ENCODE measurements at regions not wholly inside any gene's neighbourhood (a gene's known extent, or its start where the extent isn't known, plus 50 kb on each side); places are given as distances from the start of the nearest gene placed in this dataset.

DNA sequence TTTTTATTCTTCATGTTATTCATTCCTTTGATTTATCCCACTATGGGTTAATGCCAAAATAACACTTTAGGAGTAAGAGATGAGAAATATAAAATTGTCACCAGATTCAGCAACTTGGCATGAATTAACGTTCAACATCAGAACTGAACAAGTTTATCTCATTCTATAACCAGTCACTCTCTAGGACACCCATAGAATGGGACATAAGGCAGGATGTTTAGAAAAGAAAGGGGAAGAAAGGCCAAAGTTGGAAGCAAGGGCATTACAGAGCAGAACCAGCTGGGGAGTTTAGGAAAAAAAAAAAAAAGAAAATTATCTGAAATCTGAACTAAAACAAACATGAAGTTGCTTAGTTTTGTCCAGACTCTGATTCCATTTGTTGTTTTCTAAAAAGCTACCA is 211.0 kb downstream of the PMAIP1 start:
- TF ChIP-seq, protein P1, sequence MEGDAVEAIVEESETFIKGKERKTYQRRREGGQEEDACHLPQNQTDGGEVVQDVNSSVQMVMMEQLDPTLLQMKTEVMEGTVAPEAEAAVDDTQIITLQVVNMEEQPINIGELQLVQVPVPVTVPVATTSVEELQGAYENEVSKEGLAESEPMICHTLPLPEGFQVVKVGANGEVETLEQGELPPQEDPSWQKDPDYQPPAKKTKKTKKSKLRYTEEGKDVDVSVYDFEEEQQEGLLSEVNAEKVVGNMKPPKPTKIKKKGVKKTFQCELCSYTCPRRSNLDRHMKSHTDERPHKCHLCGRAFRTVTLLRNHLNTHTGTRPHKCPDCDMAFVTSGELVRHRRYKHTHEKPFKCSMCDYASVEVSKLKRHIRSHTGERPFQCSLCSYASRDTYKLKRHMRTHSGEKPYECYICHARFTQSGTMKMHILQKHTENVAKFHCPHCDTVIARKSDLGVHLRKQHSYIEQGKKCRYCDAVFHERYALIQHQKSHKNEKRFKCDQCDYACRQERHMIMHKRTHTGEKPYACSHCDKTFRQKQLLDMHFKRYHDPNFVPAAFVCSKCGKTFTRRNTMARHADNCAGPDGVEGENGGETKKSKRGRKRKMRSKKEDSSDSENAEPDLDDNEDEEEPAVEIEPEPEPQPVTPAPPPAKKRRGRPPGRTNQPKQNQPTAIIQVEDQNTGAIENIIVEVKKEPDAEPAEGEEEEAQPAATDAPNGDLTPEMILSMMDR (IDR thresholded peaks at IDR 0.05) = no peak
- no peak for TF ChIP-seq POLR2A (IDR thresholded peaks at IDR 0.05)

Data from vagina (tissue), 2 donors.